Activated naive CD4-positive, alpha-beta T cell treated with anti-CD3 and anti-CD28 coated beads, Interleukin-2, amount 50 U/mL, for 16 hours (primary cell): ENCODE measurements at regions not wholly inside any gene's neighbourhood (a gene's known extent, or its start where the extent isn't known, plus 50 kb on each side); places are given as distances from the start of the nearest gene placed in this dataset.

Experiments used
- DNase-seq: peaks from one replicate; pipeline ENCODE4 v3.0.0-alpha.2; 2020

- no peak for DNase-seq
These were observed 531.1 kb downstream of the ANXA1 start for GRCh38 chr9:73682789-73683188.

GRCh38 chr9:73683862-73684591 is 532.4 kb downstream of the ANXA1 start:
- DNase-seq: no peak

- no peak for DNase-seq
These were observed 532.9 kb downstream of the ANXA1 start for GRCh38 chr9:73684601-73685000.

DNA sequence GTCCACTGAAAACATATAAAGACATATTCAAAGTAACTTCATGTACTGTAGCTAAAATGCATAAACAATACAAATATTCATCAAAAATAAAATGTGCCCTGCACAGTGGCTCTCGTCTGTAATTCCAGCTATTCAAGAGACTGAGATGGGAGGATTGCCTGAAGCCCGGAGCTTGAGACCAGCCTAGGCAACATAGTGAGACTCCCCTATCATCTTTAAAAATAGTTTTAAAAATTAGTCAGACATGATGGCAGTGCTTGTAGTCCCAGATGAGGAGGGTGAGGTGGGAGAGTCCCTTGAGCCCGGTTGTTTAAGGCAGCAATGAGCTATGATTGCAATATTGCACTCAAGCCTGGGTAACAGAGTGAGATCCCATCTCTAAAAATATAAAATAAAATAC is 534.1 kb downstream of the ANXA1 start:
- no peak for DNase-seq

GRCh38 chr9:73689051-73689870 is 537.6 kb downstream of the ANXA1 start:
- no peak for DNase-seq

DNA sequence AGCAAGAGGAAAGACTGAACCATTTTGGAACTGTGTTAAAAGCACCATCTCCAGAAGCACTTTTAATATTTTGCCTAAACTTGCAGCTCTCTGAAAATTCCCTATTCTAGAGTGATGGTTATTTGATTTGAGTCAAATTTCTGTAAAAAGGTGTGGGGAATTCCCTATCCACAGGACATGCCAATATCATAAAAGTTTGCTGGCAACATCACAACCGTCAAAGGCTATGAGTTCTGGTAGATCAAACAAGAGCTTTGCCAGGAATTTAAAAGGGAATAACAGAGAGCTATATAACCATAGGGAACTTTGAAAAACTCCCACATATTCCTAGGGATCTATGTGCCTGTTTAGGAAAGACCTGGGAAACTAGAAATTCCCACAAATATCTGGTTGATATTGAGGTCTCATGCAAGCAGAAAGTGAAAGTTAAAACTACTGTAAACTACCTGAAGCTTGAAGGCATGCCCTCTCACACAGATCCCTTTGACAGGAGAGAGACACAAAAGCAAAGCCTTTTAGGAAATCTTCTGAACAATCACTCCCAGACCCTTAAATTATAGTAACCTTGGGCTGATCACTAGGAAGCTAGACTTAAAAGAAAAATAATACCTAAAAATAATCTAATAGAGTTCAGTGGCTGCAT is 549.9 kb downstream of the ANXA1 start:
- DNase-seq: no peak

- no peak for DNase-seq
These were observed 562.6 kb downstream of the ANXA1 start for GRCh38 chr9:73714294-73714693.

DNA sequence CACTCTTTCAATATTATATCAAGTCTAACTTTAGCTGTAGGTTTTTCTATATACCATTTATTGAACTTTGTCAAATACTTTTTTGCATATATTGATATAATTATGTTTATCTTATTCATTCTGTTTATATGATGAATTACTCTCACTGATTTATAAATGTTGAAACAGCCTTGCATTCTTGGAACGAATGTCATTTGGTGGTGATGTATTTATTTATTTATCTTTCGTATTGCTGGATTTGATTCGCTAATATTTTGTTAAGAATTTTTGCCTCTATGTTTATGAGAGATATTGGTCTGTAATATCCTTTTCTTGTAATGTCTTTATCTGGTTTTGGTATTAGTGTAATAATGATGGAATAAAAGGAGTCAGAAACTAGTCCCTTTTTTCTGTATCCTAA is 563.9 kb downstream of the ANXA1 start:
- no peak for DNase-seq

GRCh38 chr9:73719660-73720059 is 568.0 kb downstream of the ANXA1 start:
- no peak for DNase-seq

DNA sequence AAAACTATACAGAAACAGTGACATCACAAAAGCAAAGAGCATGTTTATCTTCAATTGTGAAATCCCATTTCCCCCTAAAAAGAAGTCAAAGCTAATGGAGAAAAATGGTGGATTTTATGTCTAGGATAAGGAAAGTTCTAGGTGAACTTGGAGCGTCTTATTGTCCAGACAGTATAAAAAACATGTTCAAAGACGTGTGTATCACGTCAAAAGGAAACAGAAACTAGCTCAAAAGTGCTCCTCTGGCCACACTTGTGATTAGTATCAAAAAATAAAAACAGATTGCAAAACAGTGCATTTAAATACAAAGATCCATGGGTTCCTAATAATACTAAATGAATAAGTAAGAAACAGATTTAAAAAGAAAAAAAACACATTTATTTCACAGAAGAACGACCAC is 568.9 kb downstream of the ANXA1 start:
- no peak for DNase-seq

DNA sequence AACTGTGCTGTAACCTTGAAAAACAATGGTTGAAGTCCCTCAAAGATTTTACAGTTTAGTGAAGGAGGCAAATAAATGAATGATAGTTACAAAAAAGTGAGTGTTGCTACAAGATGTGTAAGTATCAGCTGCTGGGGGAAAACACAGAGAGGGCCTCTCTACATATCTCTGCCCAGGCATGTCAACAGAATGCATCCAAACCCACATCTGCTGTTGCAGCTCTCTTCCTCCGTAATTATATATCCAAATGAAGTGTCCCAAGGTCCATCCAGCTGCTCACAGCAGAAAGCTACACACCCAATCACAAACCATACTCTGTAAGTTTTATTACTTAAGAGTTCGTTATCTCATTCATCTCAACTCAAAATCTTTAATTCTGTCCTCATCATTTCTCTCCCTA is 584.6 kb downstream of the ANXA1 start:
- no peak for DNase-seq

DNA sequence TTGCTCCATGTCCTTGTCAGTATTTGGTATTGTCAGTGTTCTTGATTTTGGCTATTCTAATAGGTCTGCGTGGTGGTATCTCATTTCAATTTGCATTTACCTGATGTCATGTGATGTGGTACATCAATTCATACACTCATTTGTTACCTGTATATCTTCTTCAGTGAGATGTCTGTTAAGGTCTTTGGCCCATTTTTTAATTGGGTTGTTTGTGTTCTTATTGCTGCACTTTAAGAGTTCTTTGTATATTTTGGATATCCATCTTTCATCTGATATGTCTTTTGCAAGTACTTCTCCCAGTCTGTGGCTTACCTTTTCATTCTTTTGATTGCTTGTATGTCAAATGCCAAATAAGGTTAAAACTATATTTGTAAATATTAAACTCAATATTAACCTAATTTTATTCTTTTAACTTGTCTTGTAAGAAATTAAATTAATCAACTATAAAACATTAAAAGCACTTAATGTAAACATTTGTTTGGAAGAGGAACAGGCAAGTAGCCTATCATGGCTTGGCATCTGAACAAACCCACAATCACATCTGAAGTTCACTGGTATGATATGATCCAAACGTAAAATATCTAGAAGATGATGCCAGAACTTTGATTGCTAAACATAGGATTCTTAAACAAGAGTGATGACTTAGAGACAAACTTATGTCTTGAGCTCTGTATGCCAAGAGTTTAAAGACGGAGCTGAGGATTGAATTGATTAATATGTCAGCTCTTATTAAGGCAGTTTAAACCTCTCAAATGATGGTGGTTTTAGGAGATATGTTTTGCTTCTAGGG is 587.3 kb downstream of the ANXA1 start:
- DNase-seq: no peak

GRCh38 chr9:73741316-73741715 is 589.7 kb downstream of the ANXA1 start:
- no peak for DNase-seq

GRCh38 chr9:73742412-73742811 is 590.7 kb downstream of the ANXA1 start:
- no peak for DNase-seq

DNA sequence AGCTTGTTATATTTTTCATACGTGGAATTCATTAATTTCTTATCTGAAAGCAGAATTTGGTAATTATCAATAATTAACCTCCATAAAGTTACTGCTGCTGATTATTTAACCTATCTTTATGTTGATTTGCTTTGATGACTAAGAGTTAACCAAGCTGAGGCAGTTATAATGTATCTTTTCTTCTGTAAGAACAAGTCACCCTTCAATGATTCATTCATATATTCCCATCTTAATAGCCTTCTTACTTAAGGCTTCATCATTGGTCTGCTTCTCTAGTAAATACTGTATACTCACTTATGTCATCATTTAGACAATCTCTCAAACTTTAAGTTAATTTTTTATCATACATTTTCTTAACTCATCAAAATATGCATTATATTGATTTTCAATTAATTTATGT is 592.2 kb downstream of the ANXA1 start:
- no peak for DNase-seq

DNA sequence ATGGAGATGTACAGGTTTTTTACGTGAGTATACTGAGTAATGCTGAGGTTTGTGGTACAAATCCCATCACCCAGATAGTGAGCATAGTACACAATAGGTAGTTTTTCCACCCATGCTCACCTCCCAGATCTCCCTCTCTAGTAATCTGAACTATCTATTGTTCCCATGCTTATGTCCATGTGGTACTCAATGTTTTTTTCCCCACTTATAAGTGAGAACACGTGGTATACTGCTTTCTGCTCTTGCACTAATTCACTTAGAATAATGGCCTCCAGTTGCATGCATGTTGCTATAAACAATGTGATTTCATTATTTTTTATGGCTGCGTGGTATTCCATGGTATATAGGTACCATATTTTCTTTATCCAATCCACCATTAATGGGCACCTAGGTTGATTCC is 593.9 kb downstream of the ANXA1 start:
- DNase-seq: no peak

DNA sequence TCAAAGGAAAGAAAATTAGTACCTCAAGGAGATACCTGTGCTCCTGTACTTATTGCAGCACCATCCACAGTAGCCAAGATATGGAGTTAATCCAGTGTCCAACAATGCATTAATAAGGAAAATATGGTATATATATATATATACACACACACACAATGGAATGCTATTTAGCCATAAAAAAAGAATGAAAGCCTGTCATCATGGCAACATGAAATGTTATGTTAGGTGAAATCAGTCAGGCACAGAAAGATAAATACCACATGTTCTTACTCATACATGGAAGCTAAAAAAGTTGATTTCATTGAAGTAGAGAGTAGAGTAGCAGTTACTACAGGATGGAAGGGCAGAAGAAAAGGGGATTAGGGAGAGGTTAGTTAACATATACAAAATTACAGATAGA is 601.5 kb downstream of the ANXA1 start:
- no peak for DNase-seq

DNA sequence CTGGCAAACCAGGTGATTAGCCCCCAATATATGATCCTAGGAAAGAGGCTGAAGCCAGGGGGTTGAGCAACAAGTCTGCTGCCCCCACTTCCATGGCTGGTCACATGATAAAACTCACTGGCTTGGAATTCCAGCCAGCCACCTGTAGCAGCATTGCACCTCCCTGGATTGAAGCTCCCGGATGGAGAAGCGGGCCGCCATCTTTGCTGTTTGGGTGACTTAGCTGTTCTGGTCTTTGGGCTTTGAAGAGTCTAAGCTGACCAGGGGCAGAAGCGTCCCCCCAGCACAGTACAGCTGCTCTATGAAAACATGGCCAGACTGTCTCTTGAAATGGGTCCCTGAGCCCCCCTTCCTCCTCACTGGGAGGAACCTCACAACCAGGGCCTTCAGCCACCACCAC is 610.2 kb downstream of the ANXA1 start:
- DNase-seq: no peak

DNA sequence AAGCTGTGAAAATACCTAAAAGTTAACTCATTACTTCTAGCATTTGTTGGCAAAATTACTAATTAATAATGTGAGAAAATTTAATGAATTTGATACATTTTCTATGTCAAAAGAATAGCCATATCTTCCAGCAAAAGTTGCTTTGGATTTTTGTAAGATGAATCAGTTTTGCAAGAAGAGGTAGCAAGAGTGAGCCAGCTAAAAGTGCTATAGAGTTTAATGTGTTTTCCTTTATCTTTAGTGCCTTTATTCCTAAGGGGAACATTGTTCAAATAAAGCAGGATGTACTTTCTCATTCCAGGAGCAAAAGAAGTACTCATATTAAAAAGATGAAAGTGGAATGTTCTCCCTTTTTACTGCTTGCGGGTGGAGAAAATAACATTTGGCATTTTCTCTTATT is 622.2 kb downstream of the ANXA1 start:
- no peak for DNase-seq

GRCh38 chr9:73775757-73776156 is 624.1 kb downstream of the ANXA1 start:
- DNase-seq: no peak

- no peak for DNase-seq
These were observed 629.3 kb downstream of the ANXA1 start for GRCh38 chr9:73780916-73781315.

- no peak for DNase-seq
These were observed 630.5 kb downstream of the ANXA1 start for GRCh38 chr9:73782166-73782565.

GRCh38 chr9:73799446-73799845 is 647.8 kb downstream of the ANXA1 start:
- no peak for DNase-seq
